ENCODE measurements at regions not wholly inside any gene's neighbourhood (a gene's known extent, or its start where the extent isn't known, plus 50 kb on each side); places are given as distances from the start of the nearest gene placed in this dataset.

- TF ChIP-seq POLR2AphosphoS5 (IDR thresholded peaks at IDR 0.05; ENCODE audit: control insufficient read depth, insufficient read depth, low read depth, low read length): no peak
- no peak for TF ChIP-seq ZNF764 (CRISPR knock-in tag; IDR thresholded peaks at IDR 0.05; ENCODE audit: low read depth)
- TF ChIP-seq RCOR1 (IDR thresholded peaks at IDR 0.05; ENCODE audit: borderline replicate concordance in 1 of 2, low read depth in 2 of 2, low read length in 2 of 2): no peak
- no peak for TF ChIP-seq CTCF (IDR thresholded peaks at IDR 0.05 in 2 of 3, conservative IDR thresholded peaks at IDR 0.05 in 1 of 3; ENCODE audit: insufficient read depth in 2 of 3, low read depth in 1 of 3, low read length in 3 of 3)
- no peak for TF ChIP-seq EP300 (IDR thresholded peaks at IDR 0.05; ENCODE audit: low read length)
- TF ChIP-seq ZNF3 (CRISPR knock-in tag; IDR thresholded peaks at IDR 0.05): no peak
- no peak for TF ChIP-seq ZNF436 (CRISPR knock-in tag; IDR thresholded peaks at IDR 0.05)
- TF ChIP-seq YY1 (IDR thresholded peaks at IDR 0.05; ENCODE audit: borderline replicate concordance in 1 of 3, control insufficient read depth in 1 of 3, extremely low read depth in 1 of 3, insufficient read depth in 3 of 3, insufficient read length in 1 of 3, insufficient replicate concordance in 2 of 3, low read depth in 1 of 3, low read length in 2 of 3): no peak
- TF ChIP-seq EZH2 (IDR thresholded peaks at IDR 0.05; ENCODE audit: borderline replicate concordance, low read depth, low read length): no peak
- no peak for TF ChIP-seq PKNOX1 (IDR thresholded peaks at IDR 0.05)
- no peak for TF ChIP-seq ZNF785 (CRISPR knock-in tag; IDR thresholded peaks at IDR 0.05)
Observed at GRCh38 chr16:47999595-47999994, 156.2 kb downstream of the ABCC12 start.
